ENCODE measurements at regions not wholly inside any gene's neighbourhood (a gene's known extent, or its start where the extent isn't known, plus 50 kb on each side); places are given as distances from the start of the nearest gene placed in this dataset.

DNA sequence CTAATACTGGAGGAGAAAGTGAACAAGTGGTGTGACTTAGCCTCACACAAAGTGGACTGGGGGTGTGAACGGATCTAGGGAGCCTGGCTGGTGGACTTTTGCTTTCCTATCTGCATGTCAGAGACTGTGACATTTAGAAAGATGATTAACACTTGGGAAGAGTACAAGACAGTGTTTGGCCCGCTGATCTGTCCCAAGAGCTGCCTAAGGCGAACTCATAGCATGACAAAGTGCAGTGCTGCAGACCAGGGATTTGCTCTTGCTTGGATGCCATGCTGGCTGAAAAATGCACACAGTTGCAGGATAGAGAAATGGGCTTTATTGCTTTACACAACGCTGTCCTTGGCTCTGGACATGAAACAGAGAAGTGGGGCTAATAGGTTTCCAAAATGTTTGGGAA is 386.0 kb upstream of the MAN1A1 start:
- Histone ChIP-seq H3K9me3 (ENCODE audit: insufficient read depth, low read length) (no peaks in the 10 kb centered on the region), H3K27me3 (ENCODE audit: low read depth, low read length) (no peaks in the 10 kb centered on the region), H3K4me1 (ENCODE audit: low read length) (no peaks in the 10 kb centered on the region; the same call in 1 of the 2 replicates), H3K27ac (ENCODE audit: low read length) (no peak overlapping the region), H3K4me3 (ENCODE audit: low read length) (no peak overlapping the region), H2AFZ (ENCODE audit: low read depth, low read length) (no peak overlapping the region), H3K36me3 (replicated peaks; ENCODE audit: low read depth, low read length) (no peaks in the 10 kb centered on the region), H3K9ac (ENCODE audit: low read length) (no peak overlapping the region), H3K4me2 (ENCODE audit: low read length) (no peak overlapping the region), H4K20me1 (ENCODE audit: insufficient read depth, low read length) (no peaks in the 10 kb centered on the region), H3K79me2 (ENCODE audit: low read length) (no peaks in the 10 kb centered on the region)
- TF ChIP-seq, protein P1, sequence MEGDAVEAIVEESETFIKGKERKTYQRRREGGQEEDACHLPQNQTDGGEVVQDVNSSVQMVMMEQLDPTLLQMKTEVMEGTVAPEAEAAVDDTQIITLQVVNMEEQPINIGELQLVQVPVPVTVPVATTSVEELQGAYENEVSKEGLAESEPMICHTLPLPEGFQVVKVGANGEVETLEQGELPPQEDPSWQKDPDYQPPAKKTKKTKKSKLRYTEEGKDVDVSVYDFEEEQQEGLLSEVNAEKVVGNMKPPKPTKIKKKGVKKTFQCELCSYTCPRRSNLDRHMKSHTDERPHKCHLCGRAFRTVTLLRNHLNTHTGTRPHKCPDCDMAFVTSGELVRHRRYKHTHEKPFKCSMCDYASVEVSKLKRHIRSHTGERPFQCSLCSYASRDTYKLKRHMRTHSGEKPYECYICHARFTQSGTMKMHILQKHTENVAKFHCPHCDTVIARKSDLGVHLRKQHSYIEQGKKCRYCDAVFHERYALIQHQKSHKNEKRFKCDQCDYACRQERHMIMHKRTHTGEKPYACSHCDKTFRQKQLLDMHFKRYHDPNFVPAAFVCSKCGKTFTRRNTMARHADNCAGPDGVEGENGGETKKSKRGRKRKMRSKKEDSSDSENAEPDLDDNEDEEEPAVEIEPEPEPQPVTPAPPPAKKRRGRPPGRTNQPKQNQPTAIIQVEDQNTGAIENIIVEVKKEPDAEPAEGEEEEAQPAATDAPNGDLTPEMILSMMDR (IDR thresholded peaks at IDR 0.05; ENCODE audit: low read depth, low read length) = no peak
- no peak for TF ChIP-seq EZH2phosphoT487 (IDR thresholded peaks at IDR 0.05; ENCODE audit: low read depth)

DNA sequence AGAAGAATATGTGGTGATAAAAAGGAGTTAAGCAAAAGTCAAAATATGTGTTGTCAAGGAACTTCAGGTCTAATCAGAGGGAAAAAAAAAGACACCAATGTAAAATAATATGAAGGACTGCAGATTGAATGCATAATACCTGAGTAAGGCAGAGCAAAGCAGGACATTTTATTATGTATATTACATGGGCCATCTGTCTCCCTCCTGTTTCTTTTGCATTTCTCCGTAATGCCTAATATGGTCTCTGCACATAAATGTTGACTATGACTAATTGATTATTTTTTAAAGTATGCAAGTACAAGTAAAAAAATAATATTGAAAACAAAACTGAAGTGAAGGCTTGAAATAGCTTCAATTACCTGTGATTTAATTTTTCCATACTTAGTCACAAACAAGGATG is 384.7 kb upstream of the MAN1A1 start:
- no peak overlapping the region for H2AFZ ChIP-seq (ENCODE audit: low read depth, low read length)
- H3K27me3 ChIP-seq (ENCODE audit: low read depth, low read length) = no peaks in the 10 kb centered on the region
- no peaks in the 10 kb centered on the region for H3K36me3 ChIP-seq (replicated peaks; ENCODE audit: low read depth, low read length)

DNA sequence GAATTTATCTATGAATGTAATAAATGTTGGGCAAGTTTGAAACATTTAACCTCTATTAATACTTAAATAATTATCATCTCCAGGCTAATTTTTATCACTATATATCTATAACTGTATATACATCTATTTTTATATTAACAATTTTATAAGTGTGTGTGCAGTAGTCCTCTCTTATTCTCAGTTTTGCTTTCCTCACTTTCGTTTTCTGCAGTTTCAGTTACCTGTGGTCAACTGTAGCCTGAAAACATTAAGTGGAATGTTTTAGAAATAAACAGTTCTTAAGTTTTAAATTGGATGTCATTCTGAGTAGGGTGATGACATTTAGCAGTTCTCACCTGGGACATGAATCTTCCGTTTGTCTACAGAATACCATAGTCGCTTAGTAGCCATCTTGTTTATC is 379.4 kb upstream of the MAN1A1 start:
- no peaks in the 10 kb centered on the region for H3K9me3 ChIP-seq (ENCODE audit: insufficient read depth, low read length)
- H3K27me3 ChIP-seq (ENCODE audit: low read depth, low read length) = no peaks in the 10 kb centered on the region
- no peak overlapping the region for H2AFZ ChIP-seq (ENCODE audit: low read depth, low read length)
- no peaks in the 10 kb centered on the region for H3K4me1 ChIP-seq (ENCODE audit: low read length)
- TF ChIP-seq, protein P1 (IDR thresholded peaks at IDR 0.05; ENCODE audit: low read depth, low read length) = no peak
- no peak for TF ChIP-seq EZH2phosphoT487 (IDR thresholded peaks at IDR 0.05; ENCODE audit: low read depth)
- no peak overlapping the region for H3K4me2 ChIP-seq (ENCODE audit: low read length)
- H3K36me3 ChIP-seq (replicated peaks; ENCODE audit: low read depth, low read length) = no peaks in the 10 kb centered on the region
- H3K4me3 ChIP-seq (ENCODE audit: low read length) = no peak overlapping the region
- H3K9ac ChIP-seq (ENCODE audit: low read length) = no peak overlapping the region
- H3K27ac ChIP-seq (ENCODE audit: low read length) = no peak overlapping the region
- no peaks in the 10 kb centered on the region for H3K79me2 ChIP-seq (ENCODE audit: low read length)
- no peaks in the 10 kb centered on the region for H4K20me1 ChIP-seq (ENCODE audit: insufficient read depth, low read length)

More for the DNA sequence above, 384.7 kb upstream of the MAN1A1 start:
- Histone ChIP-seq H3K27ac (ENCODE audit: low read length) (no peak overlapping the region), H3K79me2 (ENCODE audit: low read length) (no peaks in the 10 kb centered on the region), H3K9me3 (ENCODE audit: insufficient read depth, low read length) (no peaks in the 10 kb centered on the region), H3K4me2 (ENCODE audit: low read length) (no peak overlapping the region), H3K9ac (ENCODE audit: low read length) (no peak overlapping the region), H4K20me1 (ENCODE audit: insufficient read depth, low read length) (no peaks in the 10 kb centered on the region), H3K4me3 (ENCODE audit: low read length) (no peak overlapping the region), H3K4me1 (ENCODE audit: low read length) (no peaks in the 10 kb centered on the region)
- TF ChIP-seq, protein P1 (IDR thresholded peaks at IDR 0.05; ENCODE audit: low read depth, low read length) = no peak
- no peak for TF ChIP-seq EZH2phosphoT487 (IDR thresholded peaks at IDR 0.05; ENCODE audit: low read depth)

DNA sequence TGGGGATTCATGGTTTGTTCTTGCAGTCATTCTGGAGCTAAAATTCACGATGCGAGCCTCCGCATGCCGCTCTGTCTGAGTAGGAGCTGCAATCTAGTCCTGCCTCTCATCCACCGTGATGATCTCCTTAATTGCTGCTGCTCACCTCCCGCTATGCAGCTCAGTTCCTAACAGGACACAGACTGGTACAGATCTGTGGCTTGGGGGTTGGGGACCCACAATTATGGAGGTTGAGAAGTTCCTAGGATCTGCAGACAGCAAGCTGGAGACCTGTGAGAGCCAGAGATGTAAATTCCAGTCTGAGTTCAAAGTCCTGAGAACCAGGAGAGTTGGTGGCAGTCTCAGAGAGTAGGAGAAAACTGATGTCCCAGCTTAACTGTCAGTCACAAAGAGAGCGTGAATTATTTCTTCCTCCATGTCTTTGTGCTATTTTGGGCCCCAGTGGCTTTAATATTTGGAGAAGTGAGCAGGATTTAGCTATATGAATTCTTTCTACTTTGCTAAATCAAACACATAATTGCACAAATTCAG is 378.7 kb upstream of the MAN1A1 start:
- no peak overlapping the region for H3K27ac ChIP-seq (ENCODE audit: low read length)
- no peak overlapping the region for H2AFZ ChIP-seq (ENCODE audit: low read depth, low read length)
- TF ChIP-seq, protein P1 (IDR thresholded peaks at IDR 0.05; ENCODE audit: low read depth, low read length) = no peak
- no peak for TF ChIP-seq EZH2phosphoT487 (IDR thresholded peaks at IDR 0.05; ENCODE audit: low read depth)
- no peak overlapping the region for H3K4me2 ChIP-seq (ENCODE audit: low read length)
- no peak overlapping the region for H3K4me3 ChIP-seq (ENCODE audit: low read length)
- H3K36me3 ChIP-seq (replicated peaks; ENCODE audit: low read depth, low read length) = no peaks in the 10 kb centered on the region
- H3K27me3 ChIP-seq (ENCODE audit: low read depth, low read length) = no peaks in the 10 kb centered on the region
- H4K20me1 ChIP-seq (ENCODE audit: insufficient read depth, low read length) = no peaks in the 10 kb centered on the region
- H3K9me3 ChIP-seq (ENCODE audit: insufficient read depth, low read length) = no peaks in the 10 kb centered on the region
- H3K4me1 ChIP-seq (ENCODE audit: low read length) = no peaks in the 10 kb centered on the region
- H3K9ac ChIP-seq (ENCODE audit: low read length) = no peak overlapping the region
- H3K79me2 ChIP-seq (ENCODE audit: low read length) = no peaks in the 10 kb centered on the region
